Right lobe of liver (tissue), 6 donors: ENCODE measurements at regions not wholly inside any gene's neighbourhood (a gene's known extent, or its start where the extent isn't known, plus 50 kb on each side); places are given as distances from the start of the nearest gene placed in this dataset.

Experiments
- ATAC-seq, 4 donors: fragments of 200-7000 bp; cut with Tn5 transposase; one replicate each; pipeline ENCODE4 v1.9.1; 2020; ENCODE audit warnings: mild to moderate bottlenecking in 4 of 4, moderate library complexity in 4 of 4
- DNase-seq, 3 donors: peaks; one replicate each; pipeline ENCODE4 v3.0.0-alpha.2; 2020
- H3K27ac ChIP-seq, 3 donors: fragments of 200-600 bp; one replicate each; pipeline ENCODE4 v1.8.0; 2022
- H3K27me3 ChIP-seq, 2 donors: fragments of 200-600 bp; one replicate each; pipeline ENCODE4 v1.8.0; 2022
- H3K36me3 ChIP-seq, 4 donors: fragments of 200-600 bp; sonication (generic) in 1 of 4; one replicate each; pipeline versions ENCODE4 v1.5.1 to v1.8.0; 2017 to 2022; ENCODE audit warnings: control low read depth in 1 of 4
- H3K4me1 ChIP-seq, 4 donors: fragments of 200-600 bp; sonication (generic) in 1 of 4; one replicate each; pipeline versions ENCODE4 v1.5.1 to v1.8.0; 2017 to 2022; ENCODE audit warnings: control low read depth in 1 of 4
- H3K4me3 ChIP-seq, 3 donors: fragments of 200-600 bp; one replicate each; pipeline ENCODE4 v1.8.0; 2022
- H3K9me3 ChIP-seq, 4 donors: fragments of 200-600 bp; sonication (generic) in 1 of 4; one replicate each; pipeline versions ENCODE4 v1.5.1 to v1.8.0; 2017 to 2022; ENCODE audit warnings: control low read depth in 1 of 4
- CTCF ChIP-seq, 4 donors: fragments of 200-600 bp in 3 of 4; fragments of 450-650 bp in 1 of 4; IDR thresholded peaks; one replicate each; pipeline versions ENCODE4 v1.5.1 to v1.8.0; 2016 to 2022; ENCODE audit warnings: antibody characterized with exemption in 4 of 4, mild to moderate bottlenecking in 2 of 4
- POLR2A ChIP-seq: fragments of 450-650 bp; IDR thresholded peaks from one replicate; pipeline ENCODE4 v1.6.1; 2017; ENCODE audit warnings: antibody characterized with exemption, mild to moderate bottlenecking
- WGBS: methylation state at CpG from one replicate; pipeline ENCODE4 v1.1.6; 2018; ENCODE audit warnings: low coverage, low lambda C conversion rate; ENCODE audit not compliant: insufficient coverage; ENCODE audit errors: missing lambda C conversion rate; 5-methylcytosine and 5-hydroxymethylcytosine counted together
- intact Hi-C, 2 donors: fragments of 100-400 bp; cut with DNase I; formaldehyde crosslinking; loops; one replicate each; pipeline versions ENCODE4 v1.11.2 to v1.14.1; 2022
- donor health status: DM: no; HTN: yes; CAD: no.
- donor health status: DM: no; HTN: no; CAD: no.
- donor health status: DM: no; HTN: no; CAD: no.
- donor health status: DM: no; HTN: yes; CAD: no.
- donor health status: DM: no; HTN: yes; CAD: no.

- H3K4me3 ChIP-seq = no peak overlapping the region
- no peak for ATAC-seq
- intact Hi-C loops = no loop called here
- TF ChIP-seq CTCF (IDR thresholded peaks at IDR 0.05) (no peak), POLR2A (no peak)
- H3K4me1 ChIP-seq = peaks cover 0 to 6% (median 0%) of the 10 kb centered on the region in 4 donors
- H3K27ac ChIP-seq = no peak overlapping the region
- H3K36me3 ChIP-seq = no peaks in the 10 kb centered on the region
- no peak for DNase-seq
- no peaks in the 10 kb centered on the region for H3K27me3 ChIP-seq
- no peaks in the 10 kb centered on the region for H3K9me3 ChIP-seq
- 100% methylated on average over 1 of the region's 15 CpGs for WGBS
These were observed 104.1 kb upstream of the GSE1 start for GRCh38 chr16:85508993-85509392.

DNA sequence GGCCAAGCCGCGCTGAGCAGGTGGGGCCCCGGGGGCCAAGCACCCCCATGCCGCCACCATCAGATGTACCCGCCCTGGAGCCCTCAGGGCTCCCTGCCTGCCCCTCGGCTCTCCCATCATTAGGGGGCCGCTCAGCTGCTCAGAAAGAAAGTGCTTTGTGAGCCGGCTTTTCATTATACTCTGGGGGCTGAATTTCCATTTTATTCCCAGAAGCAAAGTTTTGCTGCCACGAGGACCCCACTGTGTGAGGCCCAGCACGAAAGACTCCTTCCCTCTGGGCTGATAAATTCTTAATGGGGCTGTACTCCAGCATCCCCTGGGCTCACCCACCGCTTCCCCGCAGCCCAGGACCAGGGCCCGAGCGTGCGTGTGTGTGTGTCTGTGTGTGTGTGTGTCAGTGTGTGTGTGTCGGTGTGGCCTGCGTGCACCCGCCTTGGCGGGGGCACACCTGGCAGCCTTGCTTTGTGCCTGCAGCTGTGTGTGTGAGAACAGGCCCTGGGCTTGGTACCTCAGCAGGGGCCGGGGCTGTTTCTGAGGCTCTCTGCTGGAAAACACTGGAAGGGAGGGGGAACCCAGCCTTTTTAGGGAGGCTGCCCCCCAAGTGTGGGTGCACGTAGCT lies 103.0 kb upstream of the GSE1 start:
- no peak for TF ChIP-seq POLR2A
- no peak for TF ChIP-seq CTCF (IDR thresholded peaks at IDR 0.05)
- no peak overlapping the region for H3K4me3 ChIP-seq
- ATAC-seq = no peak
- no peaks in the 10 kb centered on the region for H3K36me3 ChIP-seq
- WGBS = 89% methylated on average over 5 of the region's 21 CpGs
- peaks cover 0 to 17% (median 4%) of the 10 kb centered on the region in 4 donors for H3K4me1 ChIP-seq
- intact Hi-C loops = no loop called here
- H3K9me3 ChIP-seq = no peaks in the 10 kb centered on the region
- no peaks in the 10 kb centered on the region for H3K27me3 ChIP-seq
- no peak overlapping the region for H3K27ac ChIP-seq
- DNase-seq = no peak

DNA sequence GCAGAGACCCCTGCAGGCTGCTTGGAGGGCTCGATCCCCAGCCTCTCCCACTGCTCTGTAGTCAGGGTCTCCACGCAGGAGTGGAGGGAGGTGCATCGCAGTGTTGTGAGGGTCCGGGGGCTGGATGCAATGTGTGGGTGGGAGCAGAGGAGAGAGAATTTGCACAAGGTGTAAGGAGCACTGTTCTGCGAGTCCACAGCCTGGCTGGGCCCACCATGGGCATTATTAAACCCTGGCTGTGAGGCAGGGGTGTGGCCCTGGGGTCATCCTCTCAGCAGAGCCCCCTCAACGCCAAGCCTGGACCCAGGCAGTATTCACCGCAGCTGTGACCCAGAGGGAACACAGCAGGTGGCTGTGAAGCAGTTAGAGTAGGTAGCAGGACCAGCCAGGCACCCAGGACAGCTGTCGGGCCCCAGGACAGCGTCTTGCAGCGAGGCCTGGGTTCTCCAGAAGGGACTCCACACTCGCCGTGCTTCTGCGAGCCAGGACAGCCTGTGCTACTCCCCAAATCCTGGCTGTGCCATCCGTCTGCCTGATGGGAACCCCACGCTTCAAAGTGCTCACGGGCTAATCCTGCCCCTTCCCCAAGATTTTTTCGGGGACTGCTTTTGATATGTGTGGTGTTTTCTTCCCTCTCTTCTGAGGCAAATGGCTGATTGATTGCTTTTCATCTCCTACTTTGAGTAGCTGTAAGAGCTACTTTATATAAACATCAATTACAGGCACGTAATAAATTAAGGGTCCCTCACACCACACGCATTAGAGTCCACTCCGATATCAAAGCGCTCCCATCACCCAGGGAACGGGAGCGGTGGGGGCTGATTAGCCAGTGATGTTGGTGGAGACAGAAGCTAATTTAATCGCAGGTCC lies 100.9 kb upstream of the GSE1 start:
- ATAC-seq (no peak), DNase-seq (no peak)
- Histone ChIP-seq H3K4me1 (peaks cover 0 to 27% (median 8%) of the 10 kb centered on the region in 4 donors), H3K9me3 (no peaks in the 10 kb centered on the region), H3K27ac (no peak overlapping the region), H3K27me3 (no peaks in the 10 kb centered on the region), H3K36me3 (no peaks in the 10 kb centered on the region), H3K4me3 (no peak overlapping the region)
- intact Hi-C loops = no loop called here
- TF ChIP-seq CTCF (IDR thresholded peaks at IDR 0.05) = no peak
- no peak for TF ChIP-seq POLR2A
- WGBS = 84% methylated on average over 11 of the region's 24 CpGs

GRCh38 chr16:85512808-85513115 lies 100.4 kb upstream of the GSE1 start:
- H3K4me1 ChIP-seq = peaks cover 0 to 27% (median 8%) of the 10 kb centered on the region in 4 donors
- H3K36me3 ChIP-seq = no peaks in the 10 kb centered on the region
- DNase-seq = no peak
- intact Hi-C loops = no loop called here
- no peak overlapping the region for H3K27ac ChIP-seq
- TF ChIP-seq POLR2A = no peak
- no peak for TF ChIP-seq CTCF (IDR thresholded peaks at IDR 0.05)
- no peak for ATAC-seq
- H3K4me3 ChIP-seq = no peak overlapping the region
- no peaks in the 10 kb centered on the region for H3K27me3 ChIP-seq
- H3K9me3 ChIP-seq = no peaks in the 10 kb centered on the region
- WGBS = 80% methylated on average over 2 of the region's 7 CpGs
